ENCODE measurements at regions not wholly inside any gene's neighbourhood (a gene's known extent, or its start where the extent isn't known, plus 50 kb on each side); places are given as distances from the start of the nearest gene placed in this dataset.

GRCh38 chr2:143907801-143908200, 612.1 kb downstream of the ZEB2 start:
- TF ChIP-seq CTCF (IDR thresholded peaks at IDR 0.05), result no peak
- no peak for TF ChIP-seq POLR2A (IDR thresholded peaks at IDR 0.05)

Measured in uterus (tissue), 2 donors.